ENCODE measurements at regions not wholly inside any gene's neighbourhood (a gene's known extent, or its start where the extent isn't known, plus 50 kb on each side); places are given as distances from the start of the nearest gene placed in this dataset.
"Not testable (repeated sequence)": the region's sequence is repeated elsewhere in the genome, so short reads cannot be mapped to it uniquely, and the experiment has no call there.

DNA sequence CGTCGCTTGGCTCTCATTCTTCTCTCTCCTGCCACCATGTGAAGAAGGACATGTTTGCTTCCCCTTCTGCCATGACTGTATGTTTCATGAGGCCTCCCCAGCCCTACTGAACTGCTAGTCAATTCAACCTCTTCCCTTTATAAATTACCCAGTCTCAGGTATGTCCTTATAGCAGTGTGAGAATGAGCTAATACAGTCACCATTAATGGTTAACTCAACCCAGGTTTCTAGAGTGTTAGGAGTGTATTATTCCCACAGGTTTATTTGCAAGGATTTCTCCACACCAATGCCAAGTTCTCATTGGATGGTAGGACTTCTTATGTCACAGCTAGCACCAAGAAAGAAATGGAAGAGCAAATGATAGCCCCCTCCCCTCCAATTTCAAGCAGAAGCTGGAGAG lies 71.9 kb downstream of the DYNAP start:
- no peak for DNase-seq (ENCODE audit: low spot score)

DNA sequence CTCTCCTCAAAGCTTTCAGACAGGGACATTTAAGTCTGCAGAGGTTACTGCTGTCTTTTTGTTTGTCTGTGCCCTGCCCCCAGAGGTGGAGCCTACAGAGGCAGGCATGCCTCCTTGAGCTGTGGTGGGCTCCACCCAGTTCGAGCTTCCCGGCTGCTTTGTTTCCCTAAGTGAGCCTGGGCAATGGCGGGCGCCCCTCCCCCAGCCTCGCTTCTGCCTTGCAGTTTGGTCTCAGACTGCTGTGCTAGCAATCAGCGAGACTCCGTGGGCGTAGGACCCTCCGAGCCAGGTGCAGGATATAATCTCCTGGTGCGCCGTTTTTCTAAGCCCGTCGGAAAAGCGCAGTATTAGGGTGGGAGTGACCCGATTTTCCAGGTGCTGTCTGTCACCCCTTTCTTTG lies 78.7 kb downstream of the DYNAP start:
- DNase-seq (ENCODE audit: low spot score), result not testable (repeated sequence)

DNA sequence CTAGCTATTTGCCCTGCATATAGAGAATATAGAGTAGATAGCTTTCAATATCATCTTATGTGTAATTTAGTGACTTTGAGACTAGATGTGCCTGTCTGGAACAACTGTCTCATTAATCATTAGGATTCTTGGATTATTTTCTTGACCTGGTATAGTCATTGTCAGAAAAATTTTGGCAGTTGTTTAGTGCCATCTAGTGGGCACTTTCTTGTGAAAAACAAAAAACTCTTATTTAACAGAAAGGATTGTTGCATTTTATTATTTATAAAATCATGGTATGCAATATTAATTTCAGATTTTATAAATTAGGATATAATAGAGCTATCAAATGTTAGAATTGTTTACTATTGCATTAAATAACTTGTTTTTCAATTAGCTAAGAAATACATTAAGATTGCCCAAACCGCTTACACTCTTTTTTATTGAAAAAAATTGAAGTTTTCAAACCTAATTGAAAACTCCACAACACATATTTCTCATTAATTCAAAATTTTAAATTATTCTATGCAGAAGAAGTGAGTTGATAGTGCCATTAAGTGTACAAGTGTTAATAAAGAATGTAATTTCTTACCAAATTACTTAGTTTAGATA lies 80.3 kb downstream of the DYNAP start:
- peak; percentile 51 for DNase-seq (ENCODE audit: low spot score)

DNA sequence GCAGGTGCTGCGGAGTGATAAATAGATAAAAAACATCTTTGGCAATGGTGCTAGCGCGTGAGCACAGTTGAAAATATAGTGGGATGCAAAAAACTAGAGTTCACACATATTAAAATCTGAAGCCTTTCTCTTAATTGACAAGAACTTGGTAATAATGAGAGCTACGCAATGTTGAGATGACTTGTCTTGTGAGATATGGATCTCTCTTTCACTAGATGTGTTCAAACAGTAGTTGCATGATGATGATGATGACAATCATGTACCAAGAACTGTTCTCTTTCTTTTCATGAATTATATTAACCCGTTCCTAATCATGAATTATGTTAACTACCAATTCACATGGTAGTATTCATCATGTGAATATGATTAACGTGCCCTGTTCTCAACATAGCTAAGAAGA lies 81.1 kb downstream of the DYNAP start:
- DNase-seq (ENCODE audit: low spot score), result no peak

DNA sequence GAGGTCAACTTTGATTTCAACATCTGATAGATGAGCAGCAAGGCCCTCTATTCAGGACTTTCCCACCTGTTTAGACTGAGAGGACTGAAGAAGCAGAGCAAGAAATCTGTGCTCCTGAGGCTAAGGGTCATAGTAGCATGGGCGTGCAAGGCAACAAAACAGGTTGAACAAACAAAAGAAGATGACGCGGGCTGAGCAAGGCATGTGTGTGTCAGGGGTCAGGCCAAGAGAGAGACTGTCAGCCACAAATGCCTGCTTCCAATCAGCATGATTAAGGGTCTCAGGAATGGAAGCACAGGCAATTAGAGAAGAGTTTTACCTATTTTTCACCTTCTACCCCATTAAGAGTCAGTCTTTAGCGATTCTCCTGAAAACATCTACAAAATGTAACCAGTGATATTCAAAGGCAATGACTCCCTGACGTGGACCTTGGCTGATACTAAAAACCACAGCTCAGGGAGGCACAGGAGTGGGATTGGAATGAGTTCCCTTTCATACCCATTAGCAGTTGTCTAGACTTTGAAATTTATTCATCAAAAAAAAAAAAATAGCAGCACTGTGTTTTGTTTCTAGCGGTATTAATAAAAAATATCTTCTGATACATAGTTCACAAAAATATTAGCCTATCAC lies 81.9 kb downstream of the DYNAP start:
- no peak for DNase-seq (ENCODE audit: low spot score)

DNA sequence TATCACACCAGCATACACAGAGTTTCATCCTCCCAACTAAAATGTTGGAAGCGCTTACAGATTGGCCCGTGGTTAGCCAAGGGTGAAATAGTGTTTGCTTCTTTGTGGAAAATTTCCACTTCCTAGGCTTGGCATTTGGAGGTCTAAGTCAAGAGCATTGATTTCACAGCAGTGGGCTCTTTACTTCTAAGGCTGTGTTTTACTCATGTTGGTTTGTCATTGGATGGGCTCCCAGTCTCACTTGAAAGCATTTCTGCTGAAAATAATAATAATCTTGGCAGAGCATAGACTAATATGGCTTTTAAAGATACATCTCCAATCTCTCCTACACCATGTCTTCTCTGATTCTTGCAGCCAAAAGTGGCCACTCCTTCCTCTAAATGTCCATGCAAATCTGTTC lies 82.9 kb downstream of the DYNAP start:
- DNase-seq (ENCODE audit: low spot score), result no peak

DNA sequence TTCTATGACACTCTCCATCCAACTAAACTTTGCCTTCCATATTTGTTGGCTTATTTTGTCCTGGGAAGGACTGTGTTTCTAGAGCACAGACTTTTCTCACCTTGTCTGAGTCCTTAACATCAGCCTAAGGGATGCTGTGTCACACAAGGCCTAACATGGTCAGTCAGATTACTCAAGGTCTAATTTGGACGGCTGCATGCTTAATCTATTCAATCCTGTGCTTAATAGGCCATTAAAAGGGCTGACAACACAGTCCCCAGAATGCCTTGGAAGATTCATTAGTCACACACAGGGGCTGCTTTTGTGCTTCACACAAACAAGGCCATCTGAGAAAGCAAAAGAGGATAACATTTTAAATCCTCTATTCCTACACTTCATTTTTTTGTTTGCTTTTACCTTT lies 84.0 kb downstream of the DYNAP start:
- DNase-seq (ENCODE audit: low spot score), result no peak

DNA sequence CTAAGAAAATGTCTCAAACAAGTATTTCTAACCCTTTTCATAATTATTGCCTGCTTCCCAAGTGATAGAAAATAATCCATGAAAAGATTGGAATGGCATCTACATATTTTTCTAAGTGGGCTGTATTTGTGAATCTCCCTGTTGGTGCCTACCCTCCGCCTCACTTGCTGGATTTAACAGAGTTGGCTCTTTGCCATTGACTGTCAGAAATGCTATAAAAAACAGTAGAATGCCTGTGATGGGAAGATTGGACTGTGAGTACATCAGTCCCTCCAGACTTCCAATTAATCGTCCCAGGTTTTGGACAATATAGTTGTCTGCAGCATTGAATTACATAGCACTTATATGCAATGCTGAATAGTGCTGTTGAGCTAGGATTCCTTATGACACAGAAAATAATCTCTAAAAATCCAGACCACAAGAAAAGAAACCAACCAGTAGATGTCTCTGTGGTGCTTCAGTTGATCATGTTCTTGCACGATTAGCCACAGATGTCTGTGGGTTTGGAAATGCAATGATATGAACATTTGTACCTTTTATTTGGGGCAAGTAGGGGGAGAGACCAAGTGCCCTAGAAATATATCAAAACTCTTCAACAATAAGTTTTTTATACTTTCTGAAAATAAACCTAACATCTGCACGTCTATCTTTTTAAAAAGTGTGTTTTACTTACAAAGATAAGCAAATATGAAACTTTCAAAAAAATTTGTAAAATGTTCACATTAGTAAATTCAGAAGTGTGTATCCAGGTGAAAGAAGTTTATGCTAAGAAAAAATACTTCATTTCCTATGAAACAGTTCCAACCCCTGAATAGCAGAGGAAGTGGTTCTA lies 88.5 kb downstream of the DYNAP start:
- DNase-seq (ENCODE audit: low spot score), result peak; percentile 75

DNA sequence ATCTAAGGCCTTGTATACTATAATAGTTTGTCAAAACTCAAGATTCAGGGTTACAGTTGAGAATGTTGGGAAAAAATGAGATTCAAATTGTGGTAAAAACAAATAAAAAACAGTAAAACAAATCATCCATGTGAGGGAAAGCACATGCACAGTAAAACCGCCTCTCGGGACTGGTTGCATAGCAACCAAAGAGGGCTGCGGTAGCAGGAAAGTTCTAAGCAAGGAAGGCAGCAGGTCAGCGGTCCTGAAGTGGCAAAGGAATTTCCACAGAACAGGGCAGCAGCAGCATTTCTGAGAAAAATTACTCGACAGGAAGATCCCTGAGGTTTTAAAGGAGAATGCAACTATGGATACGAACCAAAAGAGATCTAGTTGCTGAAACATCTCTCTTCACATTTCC lies 93.7 kb downstream of the DYNAP start:
- DNase-seq (ENCODE audit: low spot score), result no peak

DNA sequence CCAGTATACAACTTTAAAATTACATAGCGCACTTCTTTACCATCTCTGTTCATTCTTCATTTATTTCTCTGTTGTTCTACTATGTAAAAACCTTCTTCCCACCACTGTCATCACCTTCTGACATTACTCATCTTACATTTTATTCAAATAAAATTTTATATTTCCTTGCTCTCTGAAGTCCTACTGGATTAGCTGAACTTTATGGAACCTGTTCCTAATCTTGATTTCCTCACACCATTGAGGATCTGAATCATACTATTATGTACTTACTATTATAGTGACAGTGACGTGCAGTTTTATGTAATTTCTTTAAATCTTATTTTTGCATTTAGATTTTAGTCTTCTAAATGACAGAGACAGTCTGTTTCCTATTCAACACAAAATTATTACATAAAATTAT lies 98.3 kb downstream of the DYNAP start:
- DNase-seq (ENCODE audit: low spot score), result no peak

DNA sequence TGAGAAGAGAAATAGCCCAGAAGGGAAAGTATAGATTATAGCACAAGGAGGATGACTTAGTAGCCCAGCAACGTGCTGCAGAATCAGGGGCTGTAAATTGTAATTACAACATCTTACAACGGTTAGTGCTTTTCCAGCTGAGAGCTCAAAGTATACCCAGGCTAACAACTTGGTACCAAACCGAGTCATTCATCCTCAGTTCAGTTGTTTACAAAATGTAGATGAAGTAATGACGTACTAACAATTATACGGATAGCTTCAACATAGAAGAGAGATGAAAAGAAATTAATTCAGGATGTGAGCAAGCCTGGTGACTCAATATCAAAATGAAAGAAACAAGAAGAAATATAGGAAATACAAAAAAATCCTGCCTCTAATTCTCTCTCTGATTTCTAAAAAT lies 99.2 kb downstream of the DYNAP start:
- no peak for DNase-seq (ENCODE audit: low spot score)

DNA sequence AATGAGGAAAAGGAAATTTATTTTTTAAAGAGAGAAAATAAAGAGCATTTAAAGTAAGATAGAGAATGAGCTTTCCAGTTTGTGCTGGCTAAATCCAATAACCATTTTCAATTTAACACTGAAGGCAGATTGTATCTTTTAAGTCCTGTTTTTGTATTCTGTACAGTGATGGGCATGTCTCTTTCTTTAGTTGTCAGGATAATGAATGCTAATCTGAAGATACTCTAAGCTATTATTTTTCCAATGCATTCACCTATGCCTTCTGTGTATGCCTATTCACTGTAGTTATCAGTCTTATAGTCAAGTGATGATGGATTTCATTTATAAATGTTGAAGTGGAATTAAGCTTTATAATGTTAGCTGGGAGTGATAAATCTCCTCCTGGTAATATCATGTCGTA lies 101.4 kb downstream of the DYNAP start:
- DNase-seq (ENCODE audit: low spot score), result no peak

DNA sequence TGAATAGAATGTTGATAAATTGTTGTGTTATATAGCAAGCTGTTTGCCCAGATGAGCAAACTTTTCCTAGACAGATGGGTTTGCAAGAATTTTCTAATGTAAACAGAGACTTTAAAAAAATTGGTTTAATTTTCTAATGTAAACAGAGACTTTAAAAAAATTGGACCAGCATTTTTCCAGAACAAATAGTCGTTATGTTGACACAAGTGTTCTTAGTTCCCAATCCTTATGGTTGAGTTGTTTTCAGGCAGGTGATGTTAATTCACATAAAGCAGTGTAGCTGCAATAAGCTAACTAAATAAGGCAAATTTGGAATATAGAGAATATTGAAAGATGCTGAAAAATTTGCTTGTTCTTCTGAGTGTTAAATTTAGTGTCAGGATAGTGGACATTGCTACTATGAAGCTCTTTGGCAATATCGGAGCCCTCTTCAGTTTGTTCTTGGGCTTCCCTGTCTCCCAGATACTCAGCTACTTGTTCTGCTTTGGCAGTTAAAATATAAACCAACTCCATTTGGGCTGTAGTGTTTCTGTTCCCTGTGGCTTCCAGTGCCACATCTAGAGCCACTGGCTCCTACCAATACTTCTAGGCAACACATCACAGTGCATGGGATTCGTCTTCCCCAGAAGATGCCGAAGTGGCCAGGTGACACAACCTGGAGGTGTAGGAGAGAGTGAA lies 105.7 kb downstream of the DYNAP start:
- no peak for DNase-seq (ENCODE audit: low spot score)

DNA sequence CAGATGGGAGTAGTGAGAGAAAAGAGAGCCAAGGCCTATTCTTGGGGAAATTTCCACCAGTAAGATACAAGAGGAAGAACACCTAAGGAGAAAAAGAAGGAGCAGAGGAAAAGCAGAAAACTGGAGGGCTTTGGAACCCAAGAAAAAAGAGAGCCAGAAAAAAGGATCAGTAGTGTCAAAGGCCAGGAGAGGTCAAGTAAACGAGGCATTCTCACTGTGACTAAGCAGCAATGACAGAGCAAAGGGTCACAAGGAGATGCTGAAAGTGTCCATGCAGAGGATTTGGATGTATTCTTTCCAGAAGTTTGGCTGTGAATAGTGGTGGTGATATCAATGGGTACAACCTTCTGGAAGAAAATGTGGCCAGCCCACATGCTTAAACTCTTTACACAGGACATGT lies 109.5 kb downstream of the DYNAP start:
- DNase-seq (ENCODE audit: low spot score), result no peak

DNA sequence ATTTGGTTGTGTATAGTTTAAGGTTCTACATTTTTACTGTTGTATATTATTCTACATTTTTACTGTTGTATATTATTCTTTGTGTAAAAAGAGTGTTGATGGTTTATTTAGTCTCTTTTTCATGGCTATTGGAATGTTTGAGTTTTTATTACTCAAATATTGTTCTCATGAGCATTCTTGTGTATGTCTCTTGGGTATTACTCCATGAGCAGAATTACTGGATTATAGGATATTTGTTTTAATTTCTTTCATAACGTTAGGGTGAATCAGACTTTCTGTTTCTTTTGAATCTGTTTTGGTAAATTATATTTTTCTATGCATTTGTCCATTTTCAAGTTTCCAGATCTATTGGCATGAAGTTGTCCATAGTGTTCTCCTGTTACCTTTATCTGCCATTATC lies 111.6 kb downstream of the DYNAP start:
- peak; percentile 40 for DNase-seq (ENCODE audit: low spot score)

DNA sequence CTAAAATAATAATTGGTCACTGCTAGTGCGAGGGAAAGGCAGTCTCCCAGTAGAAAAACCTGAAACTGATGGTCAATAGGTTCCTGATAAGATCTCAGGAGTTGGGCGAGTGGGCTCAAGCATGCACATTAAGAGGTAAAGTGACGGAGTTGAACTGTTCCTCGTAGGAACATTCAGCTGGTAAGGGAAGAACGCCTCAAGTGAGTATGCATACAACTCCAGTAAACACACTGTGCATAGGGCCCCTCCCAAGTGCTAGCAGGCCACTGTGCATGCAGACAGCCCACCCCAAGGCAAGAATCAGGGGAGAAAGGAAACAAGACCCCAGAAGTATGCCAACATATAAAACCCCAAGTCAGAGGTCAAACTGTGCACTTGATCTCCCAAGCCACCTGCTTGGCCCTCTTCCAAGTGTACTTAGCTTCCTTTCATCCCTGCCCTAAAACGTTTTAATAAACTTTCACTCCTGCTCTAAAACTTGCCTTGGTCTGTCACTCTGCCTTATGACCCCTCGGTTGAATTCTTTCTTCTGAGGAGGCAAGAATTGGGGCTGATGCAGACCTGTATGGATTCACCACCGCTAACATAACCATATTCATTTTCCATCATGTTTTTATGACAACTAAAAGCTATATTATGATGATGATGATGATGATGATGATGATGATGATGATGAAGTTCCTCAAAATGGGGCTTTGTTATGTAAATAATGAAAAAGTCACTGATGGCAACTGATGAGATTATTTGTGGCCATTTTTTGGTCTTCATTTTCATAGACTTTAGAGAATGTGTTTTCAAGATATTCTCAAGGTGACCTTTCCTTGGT lies 118.0 kb upstream of the RAB27B start:
- no peak for DNase-seq (ENCODE audit: low spot score)

DNA sequence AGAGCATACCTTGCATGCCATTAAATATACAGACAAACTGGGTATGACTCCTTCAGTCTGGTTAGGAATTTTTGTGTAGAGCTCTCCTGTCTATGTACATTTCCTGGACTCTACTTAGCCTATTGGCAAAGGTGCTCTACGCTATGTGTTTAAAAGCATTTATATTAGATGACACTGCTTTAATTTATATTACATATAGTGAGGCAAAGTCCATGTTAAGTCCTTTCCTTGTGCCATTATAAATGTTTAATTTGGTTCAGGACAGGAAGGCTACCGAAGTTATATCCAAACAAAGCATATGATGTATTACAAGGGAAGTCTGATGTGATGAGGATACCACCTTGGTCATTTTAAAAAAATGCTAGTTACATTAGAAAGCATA lies 117.4 kb upstream of the RAB27B start:
- DNase-seq (ENCODE audit: low spot score), result no peak

DNA sequence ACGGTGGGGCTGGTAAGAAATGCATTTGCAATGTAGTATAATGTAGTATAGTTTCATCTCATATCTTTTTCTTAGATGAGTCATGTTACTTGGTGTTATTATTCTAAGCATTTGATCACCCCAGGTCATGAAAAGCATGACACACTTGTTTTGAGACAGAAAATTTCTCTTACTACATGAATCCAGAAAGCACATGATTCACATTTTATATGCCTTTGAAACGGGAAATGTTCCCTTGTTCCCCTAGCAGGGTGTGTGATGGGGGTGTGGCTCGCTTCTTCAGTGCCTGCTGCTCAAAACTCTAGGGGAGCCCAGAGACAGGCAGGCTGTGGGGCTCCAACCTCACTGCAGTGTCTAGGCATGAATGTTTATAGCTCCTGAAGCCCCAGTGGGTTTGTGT lies 116.0 kb upstream of the RAB27B start:
- peak; percentile 14 for DNase-seq (ENCODE audit: low spot score)

DNA sequence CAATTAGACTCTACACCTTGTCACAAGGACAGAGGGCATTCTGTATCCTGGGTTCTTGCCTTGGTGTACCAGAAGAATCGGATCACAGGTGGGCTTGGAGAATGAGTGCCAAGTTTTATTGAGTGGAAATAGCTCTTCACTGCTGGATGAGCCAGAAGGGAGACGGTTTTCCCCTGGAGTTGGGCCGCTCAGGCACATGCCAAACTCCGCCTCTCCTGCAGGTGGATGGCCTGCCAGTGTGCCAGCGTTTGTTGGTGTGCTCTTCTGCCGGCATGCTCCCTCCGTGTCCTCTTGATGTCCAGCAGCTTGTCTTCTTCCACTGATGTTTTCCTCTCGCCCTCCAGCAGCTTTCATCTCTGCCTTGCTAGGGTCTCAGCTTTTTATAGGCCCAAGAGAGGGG lies 115.5 kb upstream of the RAB27B start:
- DNase-seq (ENCODE audit: low spot score), result no peak

DNA sequence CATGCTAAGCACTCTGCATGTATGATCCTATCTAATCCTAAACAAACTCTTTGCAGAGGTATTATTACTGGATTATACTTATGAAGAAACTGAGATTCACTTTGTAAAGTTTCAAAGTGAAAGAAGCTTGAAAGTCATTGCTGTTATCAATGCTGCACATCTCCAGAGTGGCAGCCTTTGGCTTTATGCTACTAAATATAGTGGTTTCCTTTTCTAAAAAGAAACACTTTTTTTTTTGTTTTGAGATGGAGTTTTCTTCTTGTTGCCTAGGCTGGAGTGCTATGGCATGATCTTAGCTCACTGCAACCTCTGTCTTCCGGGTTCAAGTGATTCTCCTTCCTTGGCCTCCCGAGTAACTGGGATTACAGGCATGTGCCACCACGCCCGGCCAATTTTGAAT lies 114.9 kb upstream of the RAB27B start:
- DNase-seq (ENCODE audit: low spot score), result no peak

DNA sequence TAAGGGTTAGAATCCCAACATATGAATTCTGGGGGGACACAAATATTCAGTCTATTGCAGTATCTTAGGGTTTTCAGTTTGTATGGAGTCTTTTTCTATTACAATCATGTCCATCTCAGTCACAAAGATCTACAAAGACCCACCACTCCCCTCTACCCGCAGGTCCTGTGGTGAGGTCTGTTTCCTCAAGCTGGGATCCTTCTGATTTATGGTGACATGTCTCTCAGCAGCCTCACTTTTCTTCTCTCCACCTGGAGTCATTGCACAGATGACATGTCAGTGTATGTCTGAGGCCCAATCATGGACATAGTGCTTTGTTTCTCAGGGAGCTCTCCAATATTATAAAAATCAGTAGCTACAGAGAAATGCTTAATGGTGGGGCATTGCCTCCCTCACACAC lies 113.4 kb upstream of the RAB27B start:
- no peak for DNase-seq (ENCODE audit: low spot score)

DNA sequence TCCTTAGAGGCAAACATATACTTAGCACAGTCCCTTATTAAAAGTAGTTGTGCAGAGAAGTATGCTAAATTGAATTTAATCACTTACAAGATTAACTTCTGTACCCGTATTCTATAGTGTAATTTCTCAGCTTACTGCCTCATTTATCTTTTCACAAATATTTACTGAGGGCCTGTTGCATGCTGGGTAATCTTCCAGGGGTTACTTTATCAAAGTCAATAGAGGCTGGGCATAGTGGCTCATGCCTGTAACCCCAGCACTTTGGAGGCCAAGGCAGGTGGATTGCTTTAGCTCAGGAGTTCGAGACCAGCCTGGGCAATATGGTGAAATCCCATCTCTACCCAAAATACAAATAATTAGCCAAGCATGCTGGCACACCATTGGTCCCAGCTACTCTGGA lies 111.7 kb upstream of the RAB27B start:
- no peak for DNase-seq (ENCODE audit: low spot score)

All from GM03348 (cell line).